HG03159 (cell line): ENCODE measurements at regions not wholly inside any gene's neighbourhood (a gene's known extent, or its start where the extent isn't known, plus 50 kb on each side); places are given as distances from the start of the nearest gene placed in this dataset.
"Not testable (repeated sequence)": the region's sequence is repeated elsewhere in the genome, so short reads cannot be mapped to it uniquely, and the experiment has no call there.

Experiments used
- ATAC-seq: cut with Tn5 transposase; IDR thresholded peaks from one replicate; pipeline ENCODE4 v1.9.1; 2021; ENCODE audit warnings: mild to moderate bottlenecking, moderate library complexity; ENCODE audit not compliant: unreplicated experiment

- ATAC-seq = no peak
These were observed 924.9 kb upstream of the FAM98A start for GRCh38 chr2:34523958-34524514.

GRCh38 chr2:34519659-34520058, 920.6 kb upstream of the FAM98A start:
- ATAC-seq = no peak

- no peak for ATAC-seq
These were observed 899.5 kb upstream of the FAM98A start for GRCh38 chr2:34498561-34498960.

- not testable (repeated sequence) for ATAC-seq
These were observed 895.1 kb upstream of the FAM98A start for GRCh38 chr2:34494192-34494591.

- no peak for ATAC-seq
These were observed 893.7 kb upstream of the FAM98A start for GRCh38 chr2:34492561-34493455.

- ATAC-seq = no peak
These were observed 887.9 kb upstream of the FAM98A start for GRCh38 chr2:34486965-34487364.

- ATAC-seq = no peak
These were observed 882.4 kb upstream of the FAM98A start for GRCh38 chr2:34481542-34481941.

GRCh38 chr2:34480366-34480765, 881.3 kb upstream of the FAM98A start:
- no peak for ATAC-seq

- ATAC-seq = no peak
These were observed 876.1 kb upstream of the FAM98A start for GRCh38 chr2:34475156-34475555.

GRCh38 chr2:34474646-34475045, 875.5 kb upstream of the FAM98A start:
- ATAC-seq = no peak

GRCh38 chr2:34447097-34447496, 848.0 kb upstream of the FAM98A start:
- ATAC-seq = no peak

GRCh38 chr2:34423301-34423700, 824.2 kb upstream of the FAM98A start:
- ATAC-seq = no peak

- no peak for ATAC-seq
These were observed 820.8 kb upstream of the FAM98A start for GRCh38 chr2:34419856-34420255.

- no peak for ATAC-seq
These were observed 817.8 kb upstream of the FAM98A start for GRCh38 chr2:34416856-34417255.

GRCh38 chr2:34414856-34415255, 815.8 kb upstream of the FAM98A start:
- no peak for ATAC-seq

GRCh38 chr2:34408100-34408499, 809.0 kb upstream of the FAM98A start:
- ATAC-seq = no peak

- no peak for ATAC-seq
These were observed 804.4 kb upstream of the FAM98A start for GRCh38 chr2:34403512-34403911.

- no peak for ATAC-seq
These were observed 803.3 kb upstream of the FAM98A start for GRCh38 chr2:34402376-34402775.

- ATAC-seq = no peak
These were observed 802.1 kb upstream of the FAM98A start for GRCh38 chr2:34401186-34401585.

- no peak for ATAC-seq
These were observed 789.3 kb upstream of the FAM98A start for GRCh38 chr2:34388446-34388845.

GRCh38 chr2:34387536-34387935, 788.4 kb upstream of the FAM98A start:
- ATAC-seq = no peak

GRCh38 chr2:34379586-34379985, 780.5 kb upstream of the FAM98A start:
- ATAC-seq = no peak
